ENCODE measurements at regions not wholly inside any gene's neighbourhood (a gene's known extent, or its start where the extent isn't known, plus 50 kb on each side); places are given as distances from the start of the nearest gene placed in this dataset.

DNA sequence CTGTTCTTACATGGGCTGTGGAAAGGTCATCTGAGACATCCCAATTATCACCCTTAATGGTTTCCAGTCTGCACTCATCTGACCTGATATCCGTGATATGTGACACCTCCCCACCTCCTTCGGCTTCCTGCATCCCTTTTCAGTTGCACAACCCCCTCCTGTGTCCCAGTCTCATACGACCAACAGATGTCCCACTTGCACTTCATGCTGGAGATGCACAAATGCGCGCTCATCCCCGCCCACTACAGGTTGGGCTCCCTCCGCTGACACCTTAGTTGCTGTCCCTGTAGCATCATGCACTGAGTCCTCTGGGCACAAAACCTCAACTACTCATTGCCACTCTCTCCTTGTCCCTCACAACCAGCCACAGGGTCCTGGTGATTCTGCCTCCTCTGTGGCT is 94.4 kb downstream of the MIS18A start:
- Histone ChIP-seq H3K27ac (ENCODE audit: low read length) (no peak overlapping the region), H3K79me2 (ENCODE audit: low read length) (no peaks in the 10 kb centered on the region), H4K20me1 (ENCODE audit: insufficient read depth, low read length) (no peaks in the 10 kb centered on the region), H3K4me1 (ENCODE audit: low read length) (no peaks in the 10 kb centered on the region), H2AFZ (ENCODE audit: low read depth, low read length) (no peak overlapping the region), H3K9ac (ENCODE audit: low read length) (no peak overlapping the region), H3K36me3 (replicated peaks; ENCODE audit: low read depth, low read length) (no peaks in the 10 kb centered on the region), H3K27me3 (ENCODE audit: low read depth, low read length) (no peaks in the 10 kb centered on the region; the same call in 1 of the 2 replicates), H3K9me3 (ENCODE audit: insufficient read depth, low read length) (no peaks in the 10 kb centered on the region), H3K4me3 (ENCODE audit: low read length) (no peak overlapping the region), H3K4me2 (ENCODE audit: low read length) (no peak overlapping the region)
- TF ChIP-seq, protein P1, sequence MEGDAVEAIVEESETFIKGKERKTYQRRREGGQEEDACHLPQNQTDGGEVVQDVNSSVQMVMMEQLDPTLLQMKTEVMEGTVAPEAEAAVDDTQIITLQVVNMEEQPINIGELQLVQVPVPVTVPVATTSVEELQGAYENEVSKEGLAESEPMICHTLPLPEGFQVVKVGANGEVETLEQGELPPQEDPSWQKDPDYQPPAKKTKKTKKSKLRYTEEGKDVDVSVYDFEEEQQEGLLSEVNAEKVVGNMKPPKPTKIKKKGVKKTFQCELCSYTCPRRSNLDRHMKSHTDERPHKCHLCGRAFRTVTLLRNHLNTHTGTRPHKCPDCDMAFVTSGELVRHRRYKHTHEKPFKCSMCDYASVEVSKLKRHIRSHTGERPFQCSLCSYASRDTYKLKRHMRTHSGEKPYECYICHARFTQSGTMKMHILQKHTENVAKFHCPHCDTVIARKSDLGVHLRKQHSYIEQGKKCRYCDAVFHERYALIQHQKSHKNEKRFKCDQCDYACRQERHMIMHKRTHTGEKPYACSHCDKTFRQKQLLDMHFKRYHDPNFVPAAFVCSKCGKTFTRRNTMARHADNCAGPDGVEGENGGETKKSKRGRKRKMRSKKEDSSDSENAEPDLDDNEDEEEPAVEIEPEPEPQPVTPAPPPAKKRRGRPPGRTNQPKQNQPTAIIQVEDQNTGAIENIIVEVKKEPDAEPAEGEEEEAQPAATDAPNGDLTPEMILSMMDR (IDR thresholded peaks at IDR 0.05; ENCODE audit: low read depth, low read length), result no peak
- no peak for TF ChIP-seq EZH2phosphoT487 (IDR thresholded peaks at IDR 0.05; ENCODE audit: low read depth)

DNA sequence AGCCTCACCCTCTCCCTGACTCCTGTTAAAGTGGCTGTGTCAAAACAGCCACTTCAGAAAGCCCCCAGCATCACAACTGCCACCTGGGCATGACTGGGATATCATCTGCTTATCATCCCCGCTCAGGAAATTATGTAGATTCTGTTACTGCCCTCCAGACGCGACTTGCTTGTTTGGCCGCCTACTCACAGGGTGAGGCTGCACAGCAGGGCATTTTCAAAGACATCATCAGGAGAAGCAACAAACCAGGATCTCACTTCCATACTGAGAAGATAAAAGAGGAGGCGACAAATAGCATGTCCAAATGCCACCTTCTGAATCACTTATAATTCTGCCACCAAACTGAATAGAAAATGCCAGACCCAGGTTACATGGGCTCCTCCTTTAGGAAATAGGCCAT is 94.8 kb downstream of the MIS18A start:
- Histone ChIP-seq H3K27ac (ENCODE audit: low read length) (no peak overlapping the region), H3K9ac (ENCODE audit: low read length) (no peak overlapping the region)
- TF ChIP-seq, protein P1 (IDR thresholded peaks at IDR 0.05; ENCODE audit: low read depth, low read length), result no peak
- no peak for TF ChIP-seq EZH2phosphoT487 (IDR thresholded peaks at IDR 0.05; ENCODE audit: low read depth)

GRCh38 chr21:32183396-32183795 is 95.5 kb downstream of the MIS18A start:
- Histone ChIP-seq H3K4me3 (ENCODE audit: low read length) (no peak overlapping the region), H2AFZ (ENCODE audit: low read depth, low read length) (no peak overlapping the region), H3K4me1 (ENCODE audit: low read length) (no peaks in the 10 kb centered on the region), H3K9me3 (ENCODE audit: insufficient read depth, low read length) (no peaks in the 10 kb centered on the region), H3K4me2 (ENCODE audit: low read length) (no peak overlapping the region), H4K20me1 (ENCODE audit: insufficient read depth, low read length) (no peaks in the 10 kb centered on the region), H3K9ac (ENCODE audit: low read length) (no peak overlapping the region), H3K79me2 (ENCODE audit: low read length) (no peaks in the 10 kb centered on the region), H3K27me3 (ENCODE audit: low read depth, low read length) (no peaks in the 10 kb centered on the region; the same call in 1 of the 2 replicates), H3K36me3 (replicated peaks; ENCODE audit: low read depth, low read length) (no peaks in the 10 kb centered on the region), H3K27ac (ENCODE audit: low read length) (no peak overlapping the region)
- TF ChIP-seq, protein P1 (IDR thresholded peaks at IDR 0.05; ENCODE audit: low read depth, low read length), result no peak
- no peak for TF ChIP-seq EZH2phosphoT487 (IDR thresholded peaks at IDR 0.05; ENCODE audit: low read depth)

More for the DNA sequence above, 94.8 kb downstream of the MIS18A start:
- Histone ChIP-seq H3K36me3 (replicated peaks; ENCODE audit: low read depth, low read length) (no peaks in the 10 kb centered on the region), H3K4me3 (ENCODE audit: low read length) (no peak overlapping the region), H3K9me3 (ENCODE audit: insufficient read depth, low read length) (no peaks in the 10 kb centered on the region), H3K4me2 (ENCODE audit: low read length) (no peak overlapping the region), H4K20me1 (ENCODE audit: insufficient read depth, low read length) (no peaks in the 10 kb centered on the region), H3K27me3 (ENCODE audit: low read depth, low read length) (no peaks in the 10 kb centered on the region; the same call in 1 of the 2 replicates), H3K79me2 (ENCODE audit: low read length) (no peaks in the 10 kb centered on the region), H3K4me1 (ENCODE audit: low read length) (no peaks in the 10 kb centered on the region), H2AFZ (ENCODE audit: low read depth, low read length) (no peak overlapping the region)

DNA sequence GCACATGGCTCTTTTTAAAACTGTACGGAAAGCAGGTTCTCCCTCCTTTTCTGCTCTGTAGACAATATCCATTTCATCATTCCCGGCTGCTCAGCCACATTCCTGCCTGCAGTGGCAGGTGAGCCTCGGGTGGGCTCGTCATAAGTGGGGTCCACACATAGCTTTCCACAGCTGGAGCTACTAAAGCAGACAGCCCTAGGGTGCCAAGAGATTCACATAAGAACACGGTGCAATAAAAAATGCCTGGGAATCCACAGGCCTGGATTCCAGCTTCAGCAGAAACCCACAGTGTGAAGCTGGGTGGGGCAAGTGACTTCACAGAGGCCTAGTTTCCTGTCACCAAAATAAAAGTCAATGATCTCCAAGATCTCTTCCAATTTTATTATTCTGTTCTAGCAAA is 96.4 kb downstream of the MIS18A start:
- no peak for TF ChIP-seq EZH2phosphoT487 (IDR thresholded peaks at IDR 0.05; ENCODE audit: low read depth)
- TF ChIP-seq, protein P1 (IDR thresholded peaks at IDR 0.05; ENCODE audit: low read depth, low read length), result no peak
- no peaks in the 10 kb centered on the region for H3K4me1 ChIP-seq (ENCODE audit: low read length)

More for the DNA sequence above, 96.4 kb downstream of the MIS18A start:
- Histone ChIP-seq H3K9ac (ENCODE audit: low read length) (no peak overlapping the region), H4K20me1 (ENCODE audit: insufficient read depth, low read length) (no peaks in the 10 kb centered on the region), H2AFZ (ENCODE audit: low read depth, low read length) (no peak overlapping the region), H3K27ac (ENCODE audit: low read length) (no peak overlapping the region), H3K27me3 (ENCODE audit: low read depth, low read length) (no peaks in the 10 kb centered on the region; the same call in 1 of the 2 replicates), H3K4me3 (ENCODE audit: low read length) (no peak overlapping the region), H3K79me2 (ENCODE audit: low read length) (no peaks in the 10 kb centered on the region), H3K4me2 (ENCODE audit: low read length) (no peak overlapping the region), H3K9me3 (ENCODE audit: insufficient read depth, low read length) (no peaks in the 10 kb centered on the region), H3K36me3 (replicated peaks; ENCODE audit: low read depth, low read length) (no peaks in the 10 kb centered on the region)

Data from OCI-LY3 (cell line).